NCI-H2196 treated with DMSO at 0.1 percent for 48 hours (cell line): ENCODE measurements at regions not wholly inside any gene's neighbourhood (a gene's known extent, or its start where the extent isn't known, plus 50 kb on each side); places are given as distances from the start of the nearest gene placed in this dataset.
"Not testable (repeated sequence)": the region's sequence is repeated elsewhere in the genome, so short reads cannot be mapped to it uniquely, and the experiment has no call there.

ENCODE experiments used
- DNase-seq: peaks from one replicate; lab custom pipeline; 2025; ENCODE audit not compliant: unreplicated experiment; lab: John Stamatoyannopoulos, UW

DNA sequence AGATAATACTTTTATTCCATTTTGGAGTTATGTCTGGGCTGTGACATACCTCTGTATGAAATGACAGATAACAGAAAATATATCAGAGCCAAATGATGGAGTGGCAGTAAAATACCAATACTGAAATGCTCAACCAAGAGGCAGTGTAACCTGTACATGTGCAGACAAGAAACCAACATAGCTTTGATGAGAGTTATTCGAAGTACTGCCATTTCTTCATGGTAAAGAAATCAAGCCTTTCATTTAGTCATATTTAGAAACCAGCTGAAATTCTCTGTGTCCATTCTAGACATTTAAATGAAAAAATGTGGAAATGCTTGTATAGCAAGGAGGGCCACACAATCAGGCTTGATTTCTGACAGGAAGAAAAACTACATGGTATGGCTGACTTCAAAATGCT, 127.1 kb upstream of the PTPRZ1 start:
- DNase-seq = no peak

DNA sequence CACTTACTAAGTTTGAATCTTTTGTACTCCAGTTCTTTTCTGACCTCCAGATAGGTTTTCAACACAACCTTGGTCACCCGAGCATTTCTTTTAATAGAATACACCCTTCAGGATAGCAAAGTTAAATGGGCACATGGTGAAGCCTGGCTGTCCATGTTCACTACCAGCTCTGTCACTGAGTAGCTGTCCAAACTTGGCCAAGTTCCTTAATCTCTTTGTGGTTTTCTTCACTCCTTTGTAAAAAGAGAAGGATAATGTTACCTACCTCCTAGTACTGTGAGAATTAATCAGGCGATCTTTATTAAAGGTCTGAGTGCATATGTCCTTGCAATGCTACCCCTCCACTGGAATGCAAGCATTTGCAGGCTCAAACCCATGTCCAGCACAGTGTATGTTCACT, 128.1 kb upstream of the PTPRZ1 start:
- DNase-seq = no peak

DNA sequence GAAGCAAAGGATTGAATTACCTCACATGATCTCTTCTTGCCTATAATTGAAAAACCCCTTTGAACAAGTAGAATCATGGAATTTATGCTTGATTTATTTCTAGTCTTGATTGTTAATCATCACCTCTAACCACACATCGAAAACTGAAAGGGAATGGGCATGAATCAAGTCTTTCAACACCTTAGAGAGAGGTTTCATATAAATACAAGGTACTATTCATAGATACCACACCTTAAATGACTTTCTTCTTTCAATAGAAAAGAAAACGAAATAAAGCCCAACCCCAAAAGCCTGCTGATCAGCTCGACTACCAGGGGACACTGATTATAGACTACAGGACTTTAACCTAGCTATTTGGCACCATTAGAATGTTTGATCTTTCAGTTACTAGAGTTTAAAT, 128.6 kb upstream of the PTPRZ1 start:
- DNase-seq = no peak

DNA sequence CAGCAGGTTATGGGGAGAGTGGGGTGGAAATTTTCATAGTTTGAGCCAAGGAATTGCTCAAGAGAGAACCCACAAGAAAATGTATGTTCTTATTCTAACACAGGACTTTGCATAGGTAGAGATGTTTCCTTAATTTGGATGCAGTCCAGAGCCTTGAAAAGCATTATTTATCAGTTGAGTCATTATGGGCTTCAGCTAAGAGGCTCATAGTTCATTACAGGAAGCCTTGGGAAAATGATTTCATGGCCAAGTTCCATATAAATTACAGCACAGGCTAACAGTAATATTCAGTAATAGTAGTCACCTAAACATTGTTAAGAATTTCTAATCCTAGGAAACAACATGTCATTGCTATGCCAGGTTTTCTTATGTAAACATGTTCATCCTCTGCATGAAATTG, 131.1 kb upstream of the PTPRZ1 start:
- DNase-seq = no peak

DNA sequence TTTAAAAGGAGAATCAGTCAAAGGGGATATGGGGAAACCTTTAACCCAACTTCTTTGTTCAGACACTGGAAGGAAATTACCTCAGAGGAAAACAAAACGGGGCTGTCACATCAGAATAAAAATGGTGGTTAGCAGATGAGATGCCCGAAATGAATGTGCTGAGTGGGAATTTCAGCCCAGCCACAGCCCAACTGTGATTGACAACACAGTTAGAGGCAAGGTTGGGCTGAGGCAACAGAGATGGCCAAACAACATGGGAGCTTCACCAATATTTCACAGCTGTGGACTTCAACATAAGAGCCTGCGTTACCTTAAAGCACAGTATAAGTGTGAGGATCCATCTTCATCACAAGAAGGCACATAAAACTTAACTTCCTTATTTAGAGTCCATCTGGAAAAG, 133.5 kb upstream of the PTPRZ1 start:
- DNase-seq = no peak

DNA sequence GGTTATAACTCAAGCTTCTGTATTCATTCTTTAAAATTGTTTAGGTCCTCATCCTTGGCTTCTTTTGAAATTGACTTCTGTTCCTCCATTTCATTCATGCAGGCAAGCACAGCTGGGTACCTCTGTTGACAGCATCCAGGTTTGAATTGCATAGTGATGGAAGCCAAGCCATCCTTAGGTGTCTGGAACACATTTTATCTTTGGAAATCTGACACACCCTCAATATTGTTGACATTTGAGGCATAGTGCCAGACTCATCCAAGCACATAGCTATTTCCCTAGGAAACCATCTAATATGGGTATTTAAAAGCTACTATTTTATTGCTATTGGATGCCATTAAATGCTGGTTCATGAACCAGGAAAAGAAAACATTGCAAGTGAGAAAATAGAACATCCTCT, 142.1 kb upstream of the PTPRZ1 start:
- no peak for DNase-seq

DNA sequence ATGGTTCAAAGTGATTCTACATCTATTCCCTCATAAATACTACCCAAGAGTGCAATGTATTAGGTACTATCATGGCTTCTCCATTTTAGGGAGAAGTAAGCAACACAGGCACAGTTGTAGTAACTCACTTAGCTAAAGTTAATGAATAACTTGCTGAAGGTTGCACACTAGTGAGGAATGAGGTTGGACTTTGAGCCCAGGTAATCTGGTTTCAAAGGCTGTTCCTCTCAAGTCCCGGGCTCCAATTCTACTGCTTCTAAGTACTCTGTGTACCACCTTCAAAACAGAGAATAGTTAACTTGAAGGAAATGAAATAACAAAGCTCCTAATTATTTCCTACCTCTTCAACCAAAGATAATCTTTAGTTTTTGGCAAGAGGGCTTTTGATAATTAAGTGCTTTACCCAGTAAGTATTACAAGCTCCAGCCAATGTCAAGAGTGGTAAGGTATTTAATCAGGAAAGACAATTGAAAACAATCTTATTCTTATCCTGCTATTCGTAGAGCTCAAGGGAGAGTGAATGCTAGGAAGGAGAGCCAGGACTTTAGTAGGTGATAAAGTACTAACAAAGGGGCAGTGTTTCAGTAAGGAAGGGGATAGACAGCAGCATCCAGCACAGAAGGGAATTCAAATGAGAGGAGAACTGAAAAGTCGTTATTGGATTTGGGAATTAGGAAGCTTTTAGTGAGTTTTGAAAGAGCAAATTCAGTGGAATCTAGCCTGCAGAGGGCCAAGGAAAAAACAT, 158.2 kb upstream of the PTPRZ1 start:
- DNase-seq = no peak

DNA sequence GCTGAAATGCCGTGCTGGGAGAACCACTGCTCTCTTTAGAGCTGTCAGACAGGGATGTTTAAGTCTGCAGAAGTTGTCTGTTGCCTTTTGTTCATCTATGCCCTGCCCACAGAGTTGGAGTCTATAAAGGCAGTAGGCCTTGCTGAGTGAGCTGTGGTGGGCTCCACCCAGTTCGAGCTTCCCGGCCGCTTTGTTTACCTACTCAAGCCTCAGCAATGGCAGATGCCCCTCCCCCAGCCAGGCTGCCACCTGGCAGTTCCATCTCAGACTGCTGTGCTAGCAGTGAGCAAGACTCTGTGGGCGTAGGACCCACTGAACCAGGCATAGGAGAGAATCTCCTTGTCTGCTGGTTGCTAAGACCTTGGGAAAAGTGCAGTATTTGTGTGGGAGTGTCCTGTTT, 160.0 kb upstream of the PTPRZ1 start:
- DNase-seq = not testable (repeated sequence)

DNA sequence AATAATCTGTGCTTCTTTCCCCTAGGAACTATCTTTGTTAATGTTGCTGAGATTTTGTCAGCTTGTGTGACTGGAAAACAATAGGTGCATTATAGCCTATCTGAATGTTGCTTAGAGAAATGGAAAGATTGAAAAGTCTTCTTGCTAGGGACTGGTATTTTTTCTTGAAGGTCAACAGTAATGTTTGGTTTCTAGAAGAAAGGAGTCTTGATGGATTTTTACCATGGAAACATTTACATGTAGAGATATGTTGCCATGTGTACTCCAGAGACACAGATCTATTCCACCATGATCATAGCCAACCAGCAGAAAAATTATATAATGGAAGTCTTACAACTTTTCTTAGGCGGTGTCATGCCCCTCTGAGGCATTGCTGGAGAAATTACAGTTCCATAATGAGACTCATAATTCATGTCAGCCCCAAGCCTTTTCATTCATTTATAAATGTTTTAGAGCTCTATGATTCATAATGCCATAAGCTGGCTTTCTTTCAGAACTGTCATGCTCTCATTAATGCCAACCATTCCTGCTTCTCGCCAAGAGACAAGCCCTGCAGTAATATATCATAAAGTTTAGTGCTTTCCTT, 175.1 kb upstream of the PTPRZ1 start:
- no peak for DNase-seq

DNA sequence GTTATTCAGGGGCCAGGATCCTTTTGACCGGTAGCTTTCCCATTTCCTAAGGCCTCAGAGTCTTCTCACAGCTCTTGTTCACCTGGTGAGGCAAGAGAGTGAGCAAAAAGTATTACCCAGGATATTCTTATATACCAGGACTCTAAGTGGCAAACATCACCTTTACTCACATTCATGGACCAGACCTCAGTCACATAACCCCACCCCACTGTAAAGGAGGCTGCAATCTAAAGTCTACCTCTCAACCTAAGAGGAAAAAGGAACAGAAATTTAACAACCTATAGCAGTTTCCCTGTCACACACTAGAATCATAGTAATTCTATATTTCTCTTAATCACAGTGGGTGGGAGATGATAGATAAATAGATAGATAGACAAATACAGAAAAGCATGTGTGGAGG, 176.0 kb upstream of the PTPRZ1 start:
- no peak for DNase-seq

DNA sequence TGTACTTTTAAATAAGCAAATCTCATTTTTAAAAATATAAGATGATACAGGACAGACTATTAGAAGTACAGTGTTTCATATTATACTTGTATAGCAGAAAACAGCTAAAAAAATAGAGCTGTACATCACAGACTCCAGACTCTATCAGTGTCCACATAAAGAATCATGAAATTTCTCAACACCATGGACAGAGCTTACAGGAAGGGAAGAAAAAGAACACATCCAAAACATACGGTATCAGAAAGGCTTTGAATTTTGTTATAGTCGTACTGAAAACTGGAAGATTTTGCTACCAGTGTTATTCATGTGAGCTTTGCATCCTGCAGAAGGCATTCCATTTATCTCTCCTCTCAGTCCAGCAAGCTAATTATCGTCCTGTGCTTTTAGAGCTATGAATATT, 183.2 kb upstream of the PTPRZ1 start:
- DNase-seq = no peak

DNA sequence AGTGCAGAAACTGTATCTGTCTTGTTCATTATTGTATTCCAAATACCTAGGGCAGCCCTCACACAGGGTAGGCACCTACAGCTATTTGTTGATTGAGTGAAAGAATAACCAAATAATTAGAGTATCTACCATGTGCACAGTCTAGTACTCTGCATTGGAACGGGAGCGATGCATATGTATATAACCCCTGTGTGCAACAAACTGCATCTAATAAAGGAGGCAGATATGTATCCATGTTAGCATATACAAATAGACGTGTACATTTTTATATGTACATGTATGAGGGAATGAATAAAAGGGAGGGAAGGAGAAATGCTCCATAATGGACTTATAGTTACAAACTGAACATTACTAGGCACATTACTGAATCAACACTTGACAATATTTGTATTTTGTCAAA, 191.3 kb upstream of the PTPRZ1 start:
- no peak for DNase-seq

DNA sequence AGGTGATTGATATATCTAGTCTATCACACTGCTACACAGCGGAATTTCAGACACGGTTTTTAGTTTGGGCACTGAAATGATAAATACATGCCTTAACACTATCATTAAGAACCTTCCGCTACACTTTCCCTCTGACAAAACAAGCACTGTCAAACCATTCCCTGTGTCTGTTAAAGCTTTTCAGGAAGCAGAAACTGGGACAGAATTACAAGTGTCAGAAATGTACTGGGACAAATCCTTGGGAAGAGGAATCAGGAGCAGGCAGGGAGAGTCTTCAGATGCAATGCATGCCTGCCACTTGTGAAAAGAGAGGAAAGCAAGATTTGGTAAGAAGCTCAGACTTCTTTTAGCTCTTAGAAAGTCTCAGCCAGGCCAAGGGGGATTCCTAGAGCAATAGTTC, 196.8 kb upstream of the PTPRZ1 start:
- DNase-seq = no peak

DNA sequence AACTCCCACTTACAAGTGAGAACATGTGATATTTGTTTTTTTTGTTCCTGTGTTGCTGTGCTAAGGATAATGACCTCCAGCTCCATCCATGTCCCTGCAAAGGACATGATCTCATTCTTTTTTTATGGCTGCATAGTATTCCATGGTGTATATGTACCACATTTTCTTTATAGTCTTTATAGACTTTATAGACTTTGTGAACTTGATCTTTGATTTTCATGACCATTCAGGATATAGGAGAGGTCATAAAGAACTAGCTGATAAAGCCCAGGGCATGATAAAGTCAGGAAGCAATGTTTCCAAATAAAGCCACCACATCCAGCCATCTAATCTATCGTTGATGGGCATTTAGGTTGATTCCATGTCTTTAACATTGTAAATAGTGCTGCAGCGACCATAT, 198.5 kb upstream of the PTPRZ1 start:
- not testable (repeated sequence) for DNase-seq

DNA sequence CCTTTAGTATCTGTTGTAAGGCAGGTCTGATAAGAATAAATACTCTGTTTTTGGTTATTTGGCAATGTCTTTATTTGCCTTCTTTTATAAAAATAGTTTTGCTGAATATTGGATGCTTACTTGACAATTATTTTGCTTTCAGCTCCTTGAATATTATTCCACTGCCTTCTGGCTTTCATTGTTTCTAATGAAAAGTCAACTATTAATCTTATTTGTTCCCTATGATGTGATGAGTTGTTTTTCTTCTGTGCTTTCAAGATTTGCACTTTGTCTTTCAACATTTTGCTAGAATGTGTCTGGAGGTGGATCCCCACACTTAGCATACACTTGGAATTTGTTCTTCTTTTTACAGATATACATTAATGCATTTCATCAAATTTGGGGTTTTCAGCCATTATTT, 203.8 kb upstream of the PTPRZ1 start:
- DNase-seq = no peak

DNA sequence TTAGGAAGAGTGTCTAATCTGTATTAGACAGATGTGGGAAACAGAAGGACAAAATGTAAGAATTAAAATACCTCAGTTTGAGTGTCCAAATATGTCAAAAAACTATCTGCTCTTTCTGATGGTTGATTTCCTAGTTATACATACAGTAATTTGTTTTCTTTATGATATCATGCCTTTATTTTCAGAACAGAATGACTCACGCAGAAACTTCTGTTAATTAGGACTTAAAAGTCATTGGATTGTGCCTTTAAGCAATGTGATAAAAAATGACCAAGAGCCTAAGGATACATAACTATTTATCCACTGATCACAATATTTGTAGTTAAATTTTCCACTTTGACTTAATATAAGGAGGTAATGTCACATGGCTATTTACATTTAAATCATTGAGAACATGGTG, 206.7 kb upstream of the PTPRZ1 start:
- no peak for DNase-seq

DNA sequence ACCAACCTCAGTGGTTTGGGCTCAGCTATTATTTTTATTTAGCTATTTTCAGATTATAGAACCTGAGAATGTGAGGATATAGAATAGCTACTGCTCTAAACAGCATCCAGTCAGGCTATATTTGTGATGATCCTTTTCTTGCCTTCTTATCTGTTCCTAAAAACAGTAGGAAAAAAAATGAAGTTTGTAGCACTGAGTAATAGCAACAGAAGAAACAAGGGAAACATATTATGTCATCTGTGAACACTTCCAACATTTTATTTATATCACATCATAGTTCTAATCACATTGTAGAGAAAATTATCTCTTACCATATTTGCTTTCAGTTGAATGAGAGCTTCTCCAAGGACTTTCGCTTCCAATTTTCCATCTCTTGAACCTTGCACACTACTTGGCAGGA, 229.6 kb upstream of the PTPRZ1 start:
- DNase-seq = no peak

DNA sequence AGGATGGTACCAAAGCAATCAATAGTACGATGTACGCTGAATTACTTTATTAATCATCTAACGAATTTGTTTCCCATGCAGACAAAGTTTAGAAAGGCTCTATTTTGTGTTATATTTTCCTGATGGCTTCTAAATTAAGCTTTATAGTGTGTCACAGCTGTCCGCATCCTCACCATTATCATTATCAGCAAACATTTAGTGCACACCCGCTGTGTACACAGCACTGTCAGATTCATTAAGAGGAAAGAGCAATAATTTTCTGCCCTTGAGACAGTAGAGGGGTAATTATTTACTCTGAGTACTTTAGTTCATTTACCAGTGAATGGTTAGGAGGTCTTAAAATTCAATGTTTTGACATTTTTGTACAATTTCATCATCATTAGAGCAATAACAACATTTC, 233.3 kb upstream of the PTPRZ1 start:
- no peak for DNase-seq

DNA sequence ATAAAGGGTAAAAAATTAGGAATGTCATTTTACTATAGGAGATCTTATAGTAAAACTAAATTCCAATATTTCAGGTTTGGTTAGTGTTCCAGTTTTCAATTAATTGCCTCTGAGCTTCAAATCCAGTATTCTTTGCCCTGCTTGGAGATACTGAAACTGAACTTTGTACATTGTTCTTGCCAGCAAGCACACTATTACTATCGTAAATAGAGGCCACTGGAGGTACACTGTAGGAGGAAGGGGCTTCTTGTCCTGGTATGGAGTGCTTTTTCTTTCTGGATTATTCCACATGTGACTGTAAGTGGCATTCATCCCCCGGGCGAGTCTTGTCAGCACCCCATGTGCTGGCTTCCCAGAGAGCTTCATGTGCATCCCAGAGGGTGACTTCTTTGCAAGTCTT, 234.7 kb upstream of the PTPRZ1 start:
- no peak for DNase-seq

DNA sequence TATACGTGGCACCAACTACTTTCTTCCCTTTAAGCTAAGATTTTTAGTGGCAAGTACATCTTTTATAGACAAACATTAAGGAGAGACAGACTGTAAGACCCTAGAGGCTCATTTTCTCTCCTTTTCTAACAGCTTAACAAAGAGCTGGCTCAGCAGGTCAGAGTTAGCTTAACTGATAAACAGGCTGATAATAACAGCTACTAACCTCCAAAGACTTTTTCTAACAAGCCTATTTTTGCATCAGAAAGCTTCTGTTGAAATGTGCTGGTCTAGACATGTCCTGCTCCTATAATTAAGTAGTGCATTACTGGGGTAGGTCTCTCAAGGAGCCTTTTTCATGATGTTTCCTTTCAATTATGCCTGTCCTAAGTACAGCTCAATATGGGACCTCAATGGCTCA, 238.2 kb upstream of the FAM3C start:
- DNase-seq = no peak

DNA sequence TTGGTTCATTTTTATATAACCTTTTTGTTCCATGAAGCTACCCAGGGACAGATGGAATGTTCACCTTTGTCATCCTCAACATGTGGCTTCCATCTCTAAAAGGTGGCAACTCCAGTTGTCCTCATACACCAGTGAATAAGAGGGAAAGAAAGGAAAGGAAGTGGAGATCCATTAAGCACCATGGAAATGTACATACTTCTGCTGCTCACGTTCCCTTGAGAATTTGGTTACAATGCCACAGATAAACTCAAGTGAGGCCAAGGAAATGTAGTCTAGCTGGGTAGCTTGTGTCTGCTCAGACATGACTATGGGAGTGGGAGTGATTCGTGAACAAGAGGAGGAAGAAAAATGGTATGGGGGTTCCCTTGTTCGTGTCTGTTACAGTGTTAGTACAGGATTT, 237.1 kb upstream of the FAM3C start:
- no peak for DNase-seq

DNA sequence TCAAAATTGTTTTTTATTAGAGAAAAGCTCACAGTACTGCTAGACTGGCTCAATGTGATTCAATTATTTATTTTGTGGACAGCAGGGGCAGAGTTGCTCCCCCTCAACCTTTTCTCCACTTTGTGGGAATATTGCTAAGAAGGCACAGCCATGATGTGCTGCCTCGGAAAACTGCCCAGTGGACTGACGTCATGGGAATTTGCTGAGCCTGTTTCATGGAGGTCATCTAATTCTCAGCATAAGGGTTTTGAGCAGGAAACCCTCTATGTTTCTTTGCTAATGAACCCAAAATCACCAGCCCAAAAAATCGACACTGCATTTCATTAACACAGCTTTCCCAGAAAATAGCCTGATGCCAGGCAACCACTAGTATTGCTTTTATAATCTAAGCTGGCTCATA, 228.8 kb upstream of the FAM3C start:
- no peak for DNase-seq
